IPS-15b (cell line): ENCODE measurements at regions not wholly inside any gene's neighbourhood (a gene's known extent, or its start where the extent isn't known, plus 50 kb on each side); places are given as distances from the start of the nearest gene placed in this dataset.

Experiments used
- H3K27me3 ChIP-seq: one replicate; pipeline ENCODE4 v1.6.1; 2013; ENCODE audit warnings: low read length; ENCODE audit not compliant: control insufficient read depth, insufficient read depth
- H3K36me3 ChIP-seq: one replicate; pipeline ENCODE4 v1.6.1; 2013; ENCODE audit warnings: low read length; ENCODE audit not compliant: control insufficient read depth, insufficient read depth
- H3K4me1 ChIP-seq: one replicate; pipeline ENCODE4 v1.6.1; 2013; ENCODE audit warnings: mild to moderate bottlenecking, low read length; ENCODE audit not compliant: control insufficient read depth, insufficient read depth
- H3K4me3 ChIP-seq: one replicate; pipeline ENCODE4 v1.5.1; 2013; ENCODE audit warnings: low read depth, low read length
- H3K9ac ChIP-seq: one replicate; pipeline ENCODE4 v1.6.1; 2013; ENCODE audit warnings: low read depth, mild to moderate bottlenecking, low read length
- H3K9me3 ChIP-seq: one replicate; pipeline ENCODE4 v1.6.1; 2013; ENCODE audit warnings: mild to moderate bottlenecking, low read length; ENCODE audit not compliant: control insufficient read depth, insufficient read depth

- H3K4me1 ChIP-seq: no peaks in the 10 kb centered on the region
- H3K4me3 ChIP-seq: no peak overlapping the region
- H3K9me3 ChIP-seq: no peaks in the 10 kb centered on the region
- no peaks in the 10 kb centered on the region for H3K27me3 ChIP-seq
- H3K9ac ChIP-seq: no peak overlapping the region
- H3K36me3 ChIP-seq: no peaks in the 10 kb centered on the region
These were observed 817.9 kb downstream of the PLA2G4A start for GRCh38 chr1:187646536-187647107.

GRCh38 chr1:187648091-187648490 lies 819.3 kb downstream of the PLA2G4A start:
- Histone ChIP-seq H3K9me3 (no peaks in the 10 kb centered on the region), H3K4me1 (no peaks in the 10 kb centered on the region), H3K27me3 (no peaks in the 10 kb centered on the region), H3K36me3 (no peaks in the 10 kb centered on the region), H3K4me3 (no peak overlapping the region), H3K9ac (no peak overlapping the region)

GRCh38 chr1:187654635-187655034 lies 825.9 kb downstream of the PLA2G4A start:
- no peaks in the 10 kb centered on the region for H3K27me3 ChIP-seq
- H3K9ac ChIP-seq: no peak overlapping the region
- H3K4me1 ChIP-seq: no peaks in the 10 kb centered on the region
- no peaks in the 10 kb centered on the region for H3K36me3 ChIP-seq
- no peak overlapping the region for H3K4me3 ChIP-seq
- no peaks in the 10 kb centered on the region for H3K9me3 ChIP-seq

GRCh38 chr1:187655104-187655503 lies 826.4 kb downstream of the PLA2G4A start:
- Histone ChIP-seq H3K4me1 (no peaks in the 10 kb centered on the region), H3K9ac (no peak overlapping the region), H3K27me3 (no peaks in the 10 kb centered on the region), H3K36me3 (no peaks in the 10 kb centered on the region), H3K9me3 (no peaks in the 10 kb centered on the region), H3K4me3 (no peak overlapping the region)

- Histone ChIP-seq H3K27me3 (no peaks in the 10 kb centered on the region), H3K9me3 (no peaks in the 10 kb centered on the region), H3K4me3 (no peak overlapping the region), H3K9ac (no peak overlapping the region), H3K36me3 (no peaks in the 10 kb centered on the region), H3K4me1 (no peaks in the 10 kb centered on the region)
These were observed 836.7 kb downstream of the PLA2G4A start for GRCh38 chr1:187665483-187665882.

- H3K4me3 ChIP-seq: no peak overlapping the region
- H3K27me3 ChIP-seq: no peaks in the 10 kb centered on the region
- no peaks in the 10 kb centered on the region for H3K36me3 ChIP-seq
- H3K9ac ChIP-seq: no peak overlapping the region
- H3K4me1 ChIP-seq: no peaks in the 10 kb centered on the region
- no peaks in the 10 kb centered on the region for H3K9me3 ChIP-seq
These were observed 852.1 kb downstream of the PLA2G4A start for GRCh38 chr1:187680823-187681222.

- no peaks in the 10 kb centered on the region for H3K27me3 ChIP-seq
- no peaks in the 10 kb centered on the region for H3K36me3 ChIP-seq
- no peaks in the 10 kb centered on the region for H3K9me3 ChIP-seq
- no peak overlapping the region for H3K4me3 ChIP-seq
- no peak overlapping the region for H3K9ac ChIP-seq
- no peaks in the 10 kb centered on the region for H3K4me1 ChIP-seq
These were observed 853.4 kb downstream of the PLA2G4A start for GRCh38 chr1:187682112-187682511.

- Histone ChIP-seq H3K4me3 (no peak overlapping the region), H3K4me1 (no peaks in the 10 kb centered on the region), H3K27me3 (no peaks in the 10 kb centered on the region), H3K9me3 (no peaks in the 10 kb centered on the region), H3K36me3 (no peaks in the 10 kb centered on the region), H3K9ac (no peak overlapping the region)
These were observed 856.6 kb downstream of the PLA2G4A start for GRCh38 chr1:187685333-187685732.

GRCh38 chr1:187689129-187689528 lies 860.4 kb downstream of the PLA2G4A start:
- no peaks in the 10 kb centered on the region for H3K4me1 ChIP-seq
- no peaks in the 10 kb centered on the region for H3K36me3 ChIP-seq
- H3K4me3 ChIP-seq: no peak overlapping the region
- no peak overlapping the region for H3K9ac ChIP-seq
- no peaks in the 10 kb centered on the region for H3K9me3 ChIP-seq
- no peaks in the 10 kb centered on the region for H3K27me3 ChIP-seq

GRCh38 chr1:187691439-187691838 lies 862.7 kb downstream of the PLA2G4A start:
- no peak overlapping the region for H3K9ac ChIP-seq
- H3K36me3 ChIP-seq: no peaks in the 10 kb centered on the region
- H3K27me3 ChIP-seq: no peaks in the 10 kb centered on the region
- no peaks in the 10 kb centered on the region for H3K9me3 ChIP-seq
- no peaks in the 10 kb centered on the region for H3K4me1 ChIP-seq
- H3K4me3 ChIP-seq: no peak overlapping the region

GRCh38 chr1:187692799-187693198 lies 864.0 kb downstream of the PLA2G4A start:
- H3K27me3 ChIP-seq: no peaks in the 10 kb centered on the region
- H3K36me3 ChIP-seq: no peaks in the 10 kb centered on the region
- H3K4me1 ChIP-seq: no peaks in the 10 kb centered on the region
- no peak overlapping the region for H3K4me3 ChIP-seq
- H3K9me3 ChIP-seq: no peaks in the 10 kb centered on the region
- no peak overlapping the region for H3K9ac ChIP-seq

GRCh38 chr1:187696073-187696472 lies 867.3 kb downstream of the PLA2G4A start:
- no peaks in the 10 kb centered on the region for H3K9me3 ChIP-seq
- no peaks in the 10 kb centered on the region for H3K36me3 ChIP-seq
- H3K27me3 ChIP-seq: no peaks in the 10 kb centered on the region
- no peak overlapping the region for H3K9ac ChIP-seq
- H3K4me3 ChIP-seq: no peak overlapping the region
- H3K4me1 ChIP-seq: no peaks in the 10 kb centered on the region
